ENCODE measurements at regions not wholly inside any gene's neighbourhood (a gene's known extent, or its start where the extent isn't known, plus 50 kb on each side); places are given as distances from the start of the nearest gene placed in this dataset.

- no peak for DNase-seq (ENCODE audit: low read depth)
Measured at GRCh38 chr7:113710310-113711096, 208.3 kb downstream of the PPP1R3A start.

GRCh38 chr7:113705439-113705838 is 213.4 kb downstream of the PPP1R3A start:
- DNase-seq (ENCODE audit: low read depth) = no peak

GRCh38 chr7:113698556-113699220 is 220.1 kb downstream of the PPP1R3A start:
- DNase-seq (ENCODE audit: low read depth) = no peak

- DNase-seq (ENCODE audit: low read depth) = no peak
Measured at GRCh38 chr7:113694149-113694548, 224.7 kb downstream of the PPP1R3A start.

GRCh38 chr7:113684165-113684564 is 234.6 kb downstream of the PPP1R3A start:
- no peak for DNase-seq (ENCODE audit: low read depth)

GRCh38 chr7:113677811-113678210 is 241.0 kb downstream of the PPP1R3A start:
- no peak for DNase-seq (ENCODE audit: low read depth)

GRCh38 chr7:113664867-113665266 is 253.9 kb downstream of the PPP1R3A start:
- DNase-seq (ENCODE audit: low read depth) = no peak

GRCh38 chr7:113659416-113659815 is 259.4 kb downstream of the PPP1R3A start:
- DNase-seq (ENCODE audit: low read depth) = no peak

- DNase-seq (ENCODE audit: low read depth) = no peak
Measured at GRCh38 chr7:113657603-113658002, 261.2 kb downstream of the PPP1R3A start.

- no peak for DNase-seq (ENCODE audit: low read depth)
Measured at GRCh38 chr7:113652501-113652900, 266.3 kb downstream of the PPP1R3A start.

- no peak for DNase-seq (ENCODE audit: low read depth)
Measured at GRCh38 chr7:113649556-113649955, 269.3 kb downstream of the PPP1R3A start.

GRCh38 chr7:113639221-113639620 is 279.6 kb downstream of the PPP1R3A start:
- no peak for DNase-seq (ENCODE audit: low read depth)

GRCh38 chr7:113636727-113637421 is 281.9 kb downstream of the PPP1R3A start:
- no peak for DNase-seq (ENCODE audit: low read depth)

- DNase-seq (ENCODE audit: low read depth) = no peak
Measured at GRCh38 chr7:113635492-113635891, 283.3 kb downstream of the PPP1R3A start.

GRCh38 chr7:113633073-113633472 is 285.7 kb downstream of the PPP1R3A start:
- no peak for DNase-seq (ENCODE audit: low read depth)

GRCh38 chr7:113628948-113629847 is 289.6 kb downstream of the PPP1R3A start:
- DNase-seq (ENCODE audit: low read depth) = no peak

- no peak for DNase-seq (ENCODE audit: low read depth)
Measured at GRCh38 chr7:113625494-113626102, 293.2 kb downstream of the PPP1R3A start.

- DNase-seq (ENCODE audit: low read depth) = no peak
Measured at GRCh38 chr7:113622796-113623195, 296.0 kb downstream of the PPP1R3A start.

GRCh38 chr7:113610572-113610971 is 308.2 kb downstream of the PPP1R3A start:
- DNase-seq (ENCODE audit: low read depth) = no peak

- DNase-seq (ENCODE audit: low read depth) = no peak
Measured at GRCh38 chr7:113608782-113609181, 310.0 kb downstream of the PPP1R3A start.

GRCh38 chr7:113606325-113606724 is 312.5 kb downstream of the PPP1R3A start:
- no peak for DNase-seq (ENCODE audit: low read depth)
